SK-N-SH (cell line): ENCODE measurements at regions not wholly inside any gene's neighbourhood (a gene's known extent, or its start where the extent isn't known, plus 50 kb on each side); places are given as distances from the start of the nearest gene placed in this dataset.

Source experiments
- CTCF ChIA-PET: fragments of 300-600, 350-600 bp; formaldehyde crosslinking; extraction: SDS; loops from one replicate; lab custom pipeline; 2021; lab: Yijun Ruan, JAX
- POLR2A ChIA-PET: fragments of 350-600 bp; sonication (Branson Sonifier 250); formaldehyde crosslinking; extraction: SDS; loops from one replicate; lab custom pipeline; 2020; ENCODE audit warnings: antibody characterized with exemption, inconsistent platforms; lab: Yijun Ruan, JAX
- DNase-seq: peaks from one replicate; pipeline ENCODE4 v3.0.0; 2012
- H2AFZ ChIP-seq: fragments of 200-600 bp; sonication (generic); 2 replicates; pipeline ENCODE4 v1.8.1; 2016; ENCODE audit warnings: antibody characterized with exemption, mild to moderate bottlenecking, low read depth
- H3F3A ChIP-seq: fragments of 200-600 bp; sonication (generic); replicated peaks from 2 replicates; pipeline ENCODE3; 2016; ENCODE audit warnings: antibody characterized with exemption, mild to moderate bottlenecking; ENCODE audit not compliant: insufficient read depth
- H3K27ac ChIP-seq, 2 experiments: fragments of 200-500 bp in 1 of 2; fragments of 200-600 bp in 1 of 2; sonication (Bioruptor generic) in 1 of 2; sonication (generic), shearing (Covaris generic) in 1 of 2; 2 replicates each; pipeline versions ENCODE4 v1.5.1 to v1.6.1; 2014 to 2016; ENCODE audit warnings: low read depth in 2 of 2, inconsistent platforms in 1 of 2, low read length in 1 of 2, mild to moderate bottlenecking in 1 of 2, mixed read lengths in 1 of 2
- H3K27me3 ChIP-seq: fragments of 200-600 bp; sonication (generic), shearing (Covaris generic); 2 replicates; pipeline ENCODE4 v1.6.1; 2016; ENCODE audit warnings: mixed run types; ENCODE audit not compliant: insufficient read depth
- H3K36me3 ChIP-seq, 2 experiments: fragments of 200-500 bp in 1 of 2; fragments of 200-600 bp in 1 of 2; sonication (Bioruptor generic) in 1 of 2; sonication (generic) in 1 of 2; replicated peaks in 1 of 2; 2 replicates each; pipeline versions ENCODE3 to v1.5.1; 2014 to 2016; ENCODE audit warnings: low read length in 1 of 2, mild to moderate bottlenecking in 1 of 2; ENCODE audit not compliant: insufficient read depth in 2 of 2, control insufficient read depth in 1 of 2
- H3K4me1 ChIP-seq, 2 experiments: fragments of 200-500 bp in 1 of 2; fragments of 200-600 bp in 1 of 2; sonication (Bioruptor generic) in 1 of 2; sonication (generic), shearing (Covaris generic) in 1 of 2; 2 replicates each; pipeline versions ENCODE4 v1.5.1 to v1.6.1; 2014 to 2016; ENCODE audit warnings: low read depth in 1 of 2, low read length in 1 of 2, mixed run types in 1 of 2; ENCODE audit not compliant: insufficient read depth in 2 of 2, control insufficient read depth in 1 of 2
- H3K4me2 ChIP-seq: fragments of 200-600 bp; sonication (generic), shearing (Covaris generic); 2 replicates; pipeline ENCODE4 v1.6.1; 2017; ENCODE audit warnings: mixed run types
- H3K4me3 ChIP-seq, 2 experiments: fragments of 200-500 bp in 1 of 2; fragments of 200-600 bp in 1 of 2; sonication (Bioruptor generic) in 1 of 2; sonication (generic), shearing (Covaris generic) in 1 of 2; 2 replicates each; pipeline versions ENCODE4 v1.5.1 to v1.8.1; 2014 to 2016; ENCODE audit warnings: low read depth in 2 of 2, inconsistent platforms in 1 of 2, low read length in 1 of 2, mild to moderate bottlenecking in 1 of 2, mixed read lengths in 1 of 2, moderate library complexity in 1 of 2
- H3K79me2 ChIP-seq: fragments of 200-600 bp; sonication (generic); 2 replicates; pipeline ENCODE4 v1.8.1; 2017; ENCODE audit warnings: mild to moderate bottlenecking; ENCODE audit not compliant: insufficient read depth
- H3K9ac ChIP-seq: fragments of 200-600 bp; sonication (generic); 2 replicates; pipeline ENCODE4 v1.6.1; 2017; ENCODE audit warnings: mixed run types
- H3K9me2 ChIP-seq: fragments of 200-600 bp; sonication (generic); 2 replicates; pipeline ENCODE4 v1.6.1; 2017; ENCODE audit warnings: mixed run types
- H3K9me3 ChIP-seq: fragments of 200-600 bp; sonication (generic); 2 replicates; pipeline ENCODE4 v1.6.1; 2017; ENCODE audit warnings: mixed run types, mild to moderate bottlenecking, moderate library complexity
- H4K20me1 ChIP-seq: fragments of 200-600 bp; sonication (generic); 2 replicates; pipeline ENCODE4 v1.6.1; 2017; ENCODE audit warnings: mild to moderate bottlenecking, mixed run types; ENCODE audit not compliant: insufficient read depth
- CHD2 ChIP-seq: fragments of 150-350 bp; IDR thresholded peaks from 2 replicates; pipeline ENCODE4 v1.6.1; 2018; ENCODE audit warnings: low read length; ENCODE audit not compliant: partially characterized antibody
- EP300 ChIP-seq, 2 experiments: IDR thresholded peaks; 2 replicates each; pipeline versions ENCODE4 v1.4.0 to v1.6.1; 2012; ENCODE audit warnings: borderline replicate concordance in 1 of 2, low read depth in 1 of 2, low read length in 1 of 2
- EZH2phosphoT487 ChIP-seq: fragments of 200-600 bp; sonication (generic); IDR thresholded peaks from 2 replicates; pipeline ENCODE4 v1.6.1; 2017; ENCODE audit warnings: low read depth, mixed run types, mild to moderate bottlenecking, antibody characterized with exemption, moderate library complexity, borderline replicate concordance
- FOXJ3 ChIP-seq: sonication (generic); formaldehyde crosslinking; IDR thresholded peaks from 2 replicates; pipeline ENCODE4 v1.5.1; 2020; ENCODE audit warnings: mild to moderate bottlenecking, missing genetic modification reagents
- FOXM1 ChIP-seq: IDR thresholded peaks from 2 replicates; pipeline ENCODE4 v1.4.0; 2012; ENCODE audit warnings: low read depth, mild to moderate bottlenecking
- GABPA ChIP-seq: IDR thresholded peaks from 2 replicates; pipeline ENCODE4 v1.4.0; 2012; ENCODE audit warnings: low read depth, mild to moderate bottlenecking
- JUND ChIP-seq: IDR thresholded peaks from 2 replicates; pipeline ENCODE4 v1.4.0; 2012
- MAX ChIP-seq: IDR thresholded peaks from 2 replicates; pipeline ENCODE4 v1.4.0; 2012; ENCODE audit warnings: low read depth
- MEF2A ChIP-seq: IDR thresholded peaks from 2 replicates; pipeline ENCODE4 v1.4.0; 2012; ENCODE audit warnings: low read depth, borderline replicate concordance
- MXI1 ChIP-seq: IDR thresholded peaks from 2 replicates; pipeline ENCODE4 v1.6.1; 2012; ENCODE audit warnings: mild to moderate bottlenecking, low read depth, low read length, improper control_type of control experiment
- NFIC ChIP-seq: IDR thresholded peaks from 2 replicates; pipeline ENCODE4 v1.4.0; 2012; ENCODE audit warnings: borderline replicate concordance
- NRF1 ChIP-seq: IDR thresholded peaks from 2 replicates; pipeline ENCODE4 v1.6.1; 2012; ENCODE audit warnings: low read depth, mild to moderate bottlenecking, low read length
- PBX3 ChIP-seq: IDR thresholded peaks from 2 replicates; pipeline ENCODE4; 2012
- RAD21 ChIP-seq: IDR thresholded peaks from 2 replicates; pipeline ENCODE4 v1.6.1; 2012; ENCODE audit warnings: mild to moderate bottlenecking, low read length
- REST ChIP-seq: IDR thresholded peaks from 2 replicates; pipeline ENCODE4 v1.6.1; 2012; ENCODE audit warnings: mild to moderate bottlenecking, low read depth, low read length, moderate library complexity
- RFX5 ChIP-seq: IDR thresholded peaks from 2 replicates; pipeline ENCODE4 v1.6.1; 2012; ENCODE audit warnings: mild to moderate bottlenecking, improper control_type of control experiment, low read length
- TCF12 ChIP-seq: IDR thresholded peaks from 2 replicates; pipeline ENCODE4 v1.4.0; 2012
- TEAD4 ChIP-seq: IDR thresholded peaks from 2 replicates; pipeline ENCODE4 v1.4.0; 2012; ENCODE audit warnings: mild to moderate bottlenecking, borderline replicate concordance; ENCODE audit not compliant: insufficient read depth
- ZBTB33 ChIP-seq: IDR thresholded peaks from 2 replicates; pipeline ENCODE4 v1.4.0; 2012; ENCODE audit warnings: low read depth, borderline replicate concordance
- WGBS: methylation state at CpG from one replicate; pipeline ENCODE4 v1.1.6; 2017; ENCODE audit warnings: low lambda C conversion rate; 5-methylcytosine and 5-hydroxymethylcytosine counted together
- TF ChIP-seq, protein P1 (sequence below): fragments of 150-350 bp; IDR thresholded peaks from 2 replicates; pipeline ENCODE4 v1.6.1; 2016; ENCODE audit warnings: mild to moderate bottlenecking, low read depth, low read length

- TF ChIP-seq EZH2phosphoT487 (no peak), NFIC (no peak)
- TF ChIP-seq, protein P1, sequence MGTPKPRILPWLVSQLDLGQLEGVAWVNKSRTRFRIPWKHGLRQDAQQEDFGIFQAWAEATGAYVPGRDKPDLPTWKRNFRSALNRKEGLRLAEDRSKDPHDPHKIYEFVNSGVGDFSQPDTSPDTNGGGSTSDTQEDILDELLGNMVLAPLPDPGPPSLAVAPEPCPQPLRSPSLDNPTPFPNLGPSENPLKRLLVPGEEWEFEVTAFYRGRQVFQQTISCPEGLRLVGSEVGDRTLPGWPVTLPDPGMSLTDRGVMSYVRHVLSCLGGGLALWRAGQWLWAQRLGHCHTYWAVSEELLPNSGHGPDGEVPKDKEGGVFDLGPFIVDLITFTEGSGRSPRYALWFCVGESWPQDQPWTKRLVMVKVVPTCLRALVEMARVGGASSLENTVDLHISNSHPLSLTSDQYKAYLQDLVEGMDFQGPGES = no peak
Measured at GRCh38 chr6:135116571-135116970, 61.9 kb upstream of the HBS1L start (continued).

DNA sequence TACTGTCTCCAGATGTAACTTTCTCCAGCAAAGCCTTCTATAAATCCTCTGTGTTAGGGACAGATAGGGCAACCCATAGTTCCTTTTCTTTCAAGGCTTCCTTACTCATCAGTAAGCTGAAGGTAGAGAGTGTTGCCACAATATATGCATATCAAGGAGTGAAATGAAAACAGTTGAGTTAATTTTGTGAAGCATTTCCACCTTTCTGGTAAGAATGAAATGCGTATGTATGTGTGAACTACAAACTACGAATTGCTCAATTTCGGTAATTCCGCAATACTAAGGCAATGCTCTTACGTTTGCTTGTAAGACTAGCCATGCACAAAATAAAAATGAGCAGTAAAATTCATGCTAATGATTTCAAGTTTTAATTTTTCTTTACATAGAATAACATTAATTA, 61.2 kb upstream of the HBS1L start:
- no peaks in the 10 kb centered on the region for H3K27me3 ChIP-seq
- H4K20me1 ChIP-seq = no peaks in the 10 kb centered on the region
- DNase-seq = no peak
- no peak overlapping the region for H3K4me3 ChIP-seq
- no peak overlapping the region for H3K4me2 ChIP-seq
- no peaks in the 10 kb centered on the region for H3F3A ChIP-seq
- WGBS = 89% methylated on average over 5 of the region's 5 CpGs
- no peak overlapping the region for H3K27ac ChIP-seq
- no peaks in the 10 kb centered on the region for H3K9me2 ChIP-seq
- H2AFZ ChIP-seq = no peak overlapping the region
- CTCF ChIA-PET = interaction anchor here (1.2 kb wide), 1 partner anchor 10 kb away, joined by 4 read pairs; no protein-coding TSS in a partner anchor
- no peaks in the 10 kb centered on the region for H3K36me3 ChIP-seq
- POLR2A ChIA-PET = no interaction called here
- H3K4me1 ChIP-seq = no peaks in the 10 kb centered on the region
- no peaks in the 10 kb centered on the region for H3K9me3 ChIP-seq
- H3K79me2 ChIP-seq = no peaks in the 10 kb centered on the region
- H3K9ac ChIP-seq = no peak overlapping the region
- TF ChIP-seq FOXJ3 (CRISPR knock-in tag) = no peak
- no peak for TF ChIP-seq MAX
- TF ChIP-seq ZBTB33 = no peak
- TF ChIP-seq MEF2A = no peak
- no peak for TF ChIP-seq JUND
- TF ChIP-seq RAD21 = no peak
- no peak for TF ChIP-seq PBX3
- no peak for TF ChIP-seq REST
- no peak for TF ChIP-seq RFX5
- no peak for TF ChIP-seq GABPA
- no peak for TF ChIP-seq EZH2phosphoT487
- no peak for TF ChIP-seq FOXM1
- TF ChIP-seq EP300 (IDR thresholded peaks at IDR 0.05; ENCODE audit: borderline replicate concordance in 1 of 2, low read depth in 1 of 2, low read length in 1 of 2) = no peak
- TF ChIP-seq NRF1 = no peak
- no peak for TF ChIP-seq TEAD4
- TF ChIP-seq CHD2 = no peak
- no peak for TF ChIP-seq MXI1
- no peak for TF ChIP-seq TCF12
